HepG2 (cell line): ENCODE measurements at regions not wholly inside any gene's neighbourhood (a gene's known extent, or its start where the extent isn't known, plus 50 kb on each side); places are given as distances from the start of the nearest gene placed in this dataset.

Experiments
- ATAC-seq: fragments of 200-7000 bp; cut with Tn5 transposase; 3 replicates; pipeline ENCODE4 v1.9.1; 2020; ENCODE audit warnings: mild to moderate bottlenecking, moderate library complexity
- BruUV-seq: library from RNA; stranded (reverse); fragments of 400-500 nt; replicated peaks from 2 replicates; lab custom pipeline; 2021; lab: Mats Ljungman, UMichigan
- CTCF ChIA-PET: fragments of 300-600 bp; formaldehyde crosslinking; extraction: SDS; loops from one replicate; lab custom pipeline; 2021; ENCODE audit warnings: low total read pairs, inconsistent platforms, low intra/inter-chr PET ratio; lab: Yijun Ruan, JAX
- POLR2A ChIA-PET: fragments of 350-600 bp; sonication (Branson Sonifier 250); formaldehyde crosslinking; loops from one replicate; lab custom pipeline; 2020; ENCODE audit warnings: antibody characterized with exemption, inconsistent platforms; lab: Yijun Ruan, JAX
- DNase-seq: peaks from one replicate; pipeline ENCODE4 v3.0.0-alpha.2; 2015; ENCODE audit warnings: low spot score
- FAIRE-seq: peaks from 3 replicates; lab custom pipeline; 2011; peaks lifted over from hg19 to GRCh38; lab: Jason Lieb, UNC
- H2AFZ ChIP-seq: one replicate; pipeline ENCODE4 v1.6.1; 2011; ENCODE audit warnings: low read length, inconsistent platforms
- H3K27ac ChIP-seq: fragments of 300-600 bp; 3 replicates; pipeline ENCODE4 v1.8.0; 2011; ENCODE audit warnings: mixed run types, mild to moderate bottlenecking, mixed read lengths, low read length, inconsistent platforms; ENCODE audit not compliant: insufficient read depth; ENCODE audit errors: extremely low read length
- H3K27me3 ChIP-seq, 2 experiments: fragments of 200-600 bp in 1 of 2; 2 replicates in 1 of 2; 3 replicates in 1 of 2; pipeline versions ENCODE4 v1.6.0 to v1.8.0; 2011; ENCODE audit warnings: low read length in 2 of 2, mild to moderate bottlenecking in 2 of 2, moderate library complexity in 2 of 2, inconsistent platforms in 1 of 2; ENCODE audit not compliant: insufficient read depth in 2 of 2, control insufficient read depth in 1 of 2
- H3K36me3 ChIP-seq, 2 experiments: fragments of 200-600 bp in 1 of 2; replicated peaks in 1 of 2; 2 replicates in 1 of 2; 3 replicates in 1 of 2; pipeline versions ENCODE4 v1.5.1 to v1.8.0; 2011; ENCODE audit warnings: low read length in 2 of 2, inconsistent platforms in 1 of 2; ENCODE audit not compliant: insufficient read depth in 2 of 2, control insufficient read depth in 1 of 2
- H3K4me1 ChIP-seq: 2 replicates; pipeline ENCODE4 v1.5.1; 2012; ENCODE audit warnings: low read length, inconsistent platforms; ENCODE audit not compliant: insufficient read depth
- H3K4me2 ChIP-seq: 2 replicates; pipeline ENCODE4 v1.6.0; 2011; ENCODE audit warnings: low read depth, low read length, inconsistent platforms
- H3K4me3 ChIP-seq, 3 experiments: fragments of 200-600 bp in 1 of 3; sonication (generic), shearing (Covaris generic) in 1 of 3; replicated peaks in 1 of 3; 2 replicates each; pipeline ENCODE4 v1.5.1; 2011 to 2016; ENCODE audit warnings: low read length in 3 of 3, inconsistent platforms in 2 of 3, low read depth in 2 of 3, mild to moderate bottlenecking in 2 of 3, control low read depth in 1 of 3, mixed read lengths in 1 of 3; ENCODE audit not compliant: insufficient read depth in 1 of 3
- H3K79me2 ChIP-seq: one replicate; pipeline ENCODE4 v1.6.1; 2011; ENCODE audit warnings: low read length, inconsistent platforms; ENCODE audit not compliant: insufficient read depth
- H3K9ac ChIP-seq: 2 replicates; pipeline ENCODE4 v1.6.0; 2011; ENCODE audit warnings: mild to moderate bottlenecking, low read depth, low read length, inconsistent platforms; ENCODE audit not compliant: insufficient read depth
- H3K9me3 ChIP-seq: 2 replicates; pipeline ENCODE4 v1.5.1; 2012; ENCODE audit warnings: mild to moderate bottlenecking, low read length
- H4K20me1 ChIP-seq: 2 replicates; pipeline ENCODE4 v1.6.0; 2011; ENCODE audit warnings: inconsistent platforms, mild to moderate bottlenecking, low read length, moderate library complexity; ENCODE audit not compliant: insufficient read depth
- BRD4 ChIP-seq: sonication (generic); formaldehyde crosslinking; IDR thresholded peaks from 2 replicates; pipeline ENCODE4 v1.4.0; 2020; ENCODE audit warnings: missing genetic modification reagents
- CSRNP2 ChIP-seq: sonication (generic); formaldehyde crosslinking; conservative IDR thresholded peaks from 2 replicates; pipeline ENCODE4 v1.8.0; 2022; ENCODE audit warnings: low read depth, missing genetic modification reagents
- FOXM1 ChIP-seq: sonication (generic); formaldehyde crosslinking; IDR thresholded peaks from 2 replicates; pipeline ENCODE4 v1.5.0; 2020; ENCODE audit warnings: missing genetic modification reagents
- HIC2 ChIP-seq: sonication (generic); formaldehyde crosslinking; IDR thresholded peaks from 2 replicates; pipeline ENCODE4 v1.9.0; 2022; ENCODE audit warnings: low read depth, missing genetic modification reagents
- HIVEP1 ChIP-seq: sonication (generic); formaldehyde crosslinking; IDR thresholded peaks from 2 replicates; pipeline ENCODE4 v1.4.0; 2020; ENCODE audit warnings: mild to moderate bottlenecking, missing genetic modification reagents
- JARID2 ChIP-seq: sonication (generic); formaldehyde crosslinking; IDR thresholded peaks from 2 replicates; pipeline ENCODE4 v1.8.1; 2023; ENCODE audit warnings: missing genetic modification reagents, inconsistent platforms; ENCODE audit not compliant: insufficient replicate concordance
- KDM4B ChIP-seq: sonication (generic); formaldehyde crosslinking; IDR thresholded peaks from 2 replicates; pipeline ENCODE4 v1.4.0; 2020; ENCODE audit warnings: missing genetic modification reagents
- MXI1 ChIP-seq: IDR thresholded peaks from 3 replicates; pipeline ENCODE4 v1.6.1; 2012; ENCODE audit warnings: low read depth, low read length, inconsistent platforms, borderline replicate concordance
- SIX4 ChIP-seq: sonication (generic); formaldehyde crosslinking; IDR thresholded peaks from 2 replicates; pipeline ENCODE4 v1.4.0; 2020; ENCODE audit warnings: missing genetic modification reagents
- TIGD3 ChIP-seq: sonication (generic); formaldehyde crosslinking; IDR thresholded peaks from 2 replicates; pipeline ENCODE4 v1.5.1; 2020; ENCODE audit warnings: mild to moderate bottlenecking, missing genetic modification reagents, borderline replicate concordance
- ZC3H4 ChIP-seq: sonication (generic); formaldehyde crosslinking; IDR thresholded peaks from 2 replicates; pipeline ENCODE4 v1.4.0; 2020; ENCODE audit warnings: missing genetic modification reagents, borderline replicate concordance
- ZFP37 ChIP-seq: sonication (generic); formaldehyde crosslinking; IDR thresholded peaks from 2 replicates; pipeline ENCODE4 v1.4.0; 2020; ENCODE audit warnings: missing genetic modification reagents, borderline replicate concordance
- ZFP91 ChIP-seq: sonication (generic); formaldehyde crosslinking; IDR thresholded peaks from 2 replicates; pipeline ENCODE4 v1.9.0; 2022; ENCODE audit warnings: missing genetic modification reagents, mild to moderate bottlenecking, borderline replicate concordance
- in situ Hi-C: cut with HindIII; loops from 2 replicates; pipeline ENCODE4 v1.10.0; 2017; ENCODE audit warnings: low pct_unique_long_range_greater_than_20kb; ENCODE audit not compliant: extremely low pct_ligation_motif_present
- intact Hi-C: fragments of 100-400 bp; cut with micrococcal nuclease; formaldehyde crosslinking; loops from one replicate; pipeline ENCODE4 v1.10.0; 2022; ENCODE audit not compliant: unreplicated experiment

- H3K4me1 ChIP-seq: no peaks in the 10 kb centered on the region
- no peak for FAIRE-seq
- no peaks in the 10 kb centered on the region for H3K27me3 ChIP-seq
- TF ChIP-seq BRD4 (CRISPR knock-in tag): no peak
- TF ChIP-seq ZFP37: no peak
- no peak for TF ChIP-seq TIGD3 (CRISPR knock-in tag)
- no peak for TF ChIP-seq CSRNP2
- no peak for TF ChIP-seq KDM4B (CRISPR knock-in tag)
- no peak for TF ChIP-seq MXI1
- H3K36me3 ChIP-seq: no peaks in the 10 kb centered on the region
- ChIA-PET CTCF (no interaction called here), POLR2A (no interaction called here)
- no TSS peak for BruUV-seq
- DNase-seq: no peak
- no peak overlapping the region for H3K4me2 ChIP-seq
- ATAC-seq: no peak
- no peak overlapping the region for H3K4me3 ChIP-seq
- H3K79me2 ChIP-seq: no peaks in the 10 kb centered on the region
- intact Hi-C loops (no loop called here), in situ Hi-C loops (no loop called here)
- H3K9ac ChIP-seq: no peak overlapping the region
- peaks cover 13% of the 10 kb centered on the region for H3K9me3 ChIP-seq
- no peaks in the 10 kb centered on the region for H4K20me1 ChIP-seq
- H2AFZ ChIP-seq: no peak overlapping the region
- no peak overlapping the region for H3K27ac ChIP-seq
Observed at GRCh38 chr16:63481060-63481459, 1444.8 kb upstream of the CDH8 start.

GRCh38 chr16:63473725-63474124, 1437.5 kb upstream of the CDH8 start:
- Histone ChIP-seq H3K9me3 (no peaks in the 10 kb centered on the region), H3K36me3 (no peaks in the 10 kb centered on the region), H3K27ac (no peak overlapping the region), H4K20me1 (no peaks in the 10 kb centered on the region), H3K9ac (no peak overlapping the region), H3K27me3 (no peaks in the 10 kb centered on the region), H3K79me2 (no peaks in the 10 kb centered on the region), H3K4me1 (no peaks in the 10 kb centered on the region), H3K4me2 (no peak overlapping the region), H2AFZ (no peak overlapping the region), H3K4me3 (no peak overlapping the region)
- ChIA-PET CTCF (no interaction called here), POLR2A (no interaction called here)
- no peak for DNase-seq
- no peak for ATAC-seq
- no TSS peak for BruUV-seq
- intact Hi-C loops: no loop called here
- FAIRE-seq: no peak
- in situ Hi-C loops: loop anchor here (25.0 kb wide), 1 partner anchor 1639 kb away; the partner anchor contains the start of gene CDH11
- TF ChIP-seq ZFP91 (CRISPR knock-in tag) (no peak), JARID2 (CRISPR knock-in tag) (no peak), SIX4 (CRISPR knock-in tag) (no peak), FOXM1 (CRISPR knock-in tag) (no peak), HIC2 (CRISPR knock-in tag) (no peak), HIVEP1 (CRISPR knock-in tag) (no peak), ZC3H4 (CRISPR knock-in tag) (no peak)
